NCI-H69 (cell line): ENCODE measurements at regions not wholly inside any gene's neighbourhood (a gene's known extent, or its start where the extent isn't known, plus 50 kb on each side); places are given as distances from the start of the nearest gene placed in this dataset.

Experiments used
- DNase-seq: peaks from one replicate; lab custom pipeline; 2025; lab: John Stamatoyannopoulos, UW

GRCh38 chr11:19595840-19596751, 116.5 kb upstream of the NAV2 start:
- no peak for DNase-seq

DNA sequence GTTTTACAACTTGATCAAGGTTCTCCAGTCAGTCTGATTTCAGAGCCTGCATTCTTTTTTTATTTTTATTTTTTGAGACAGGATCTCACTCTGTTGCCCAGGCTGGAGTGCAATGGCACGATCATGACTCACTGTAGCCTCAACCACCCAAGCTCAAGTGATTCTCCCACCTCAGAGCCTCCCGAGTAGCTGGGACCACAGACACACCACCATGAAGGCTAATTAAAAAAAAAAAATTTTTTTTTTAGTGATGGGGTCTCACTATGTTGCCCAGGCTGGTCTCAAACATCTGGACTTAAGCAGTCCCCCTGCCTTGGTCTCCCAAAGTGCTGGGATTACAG, 117.2 kb upstream of the NAV2 start:
- no peak for DNase-seq

DNA sequence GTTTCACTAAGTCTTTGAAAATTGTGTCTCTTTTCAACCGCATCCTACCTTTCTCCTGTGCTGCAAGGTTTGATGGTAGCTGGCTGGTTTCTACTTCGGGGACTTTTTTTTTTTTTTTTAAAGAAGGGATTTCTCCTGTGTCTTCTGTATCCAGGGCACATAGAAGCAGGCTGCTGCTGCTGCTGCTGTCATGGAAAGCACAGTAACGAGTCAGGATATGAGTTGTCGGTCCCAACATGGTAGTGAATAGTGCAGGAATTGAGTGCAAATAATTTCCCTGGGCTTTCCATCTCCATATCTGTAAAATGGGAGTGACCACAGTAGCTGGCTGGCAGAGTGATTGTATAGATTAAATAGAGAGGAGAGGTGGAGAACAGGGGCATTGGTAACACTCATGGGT, 118.3 kb upstream of the NAV2 start:
- no peak for DNase-seq

DNA sequence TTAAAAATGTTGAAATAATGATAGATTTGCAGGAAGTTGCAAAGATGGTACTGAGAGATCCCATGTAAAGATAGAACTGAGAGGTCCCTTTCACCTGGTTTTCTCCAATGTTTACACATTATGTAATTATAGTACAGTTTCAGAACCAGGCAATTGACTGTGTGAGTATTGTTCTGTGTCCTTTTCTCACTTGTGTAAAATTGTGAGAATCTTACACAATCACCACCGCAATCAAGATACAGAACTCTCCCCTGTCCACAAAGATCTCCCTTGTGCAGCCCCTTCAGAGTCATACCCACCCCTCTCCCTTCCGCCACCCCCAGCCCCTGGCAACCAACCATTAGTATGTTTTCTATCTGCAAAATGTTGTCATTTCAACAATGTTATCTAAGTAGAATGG, 119.8 kb upstream of the NAV2 start:
- no peak for DNase-seq

DNA sequence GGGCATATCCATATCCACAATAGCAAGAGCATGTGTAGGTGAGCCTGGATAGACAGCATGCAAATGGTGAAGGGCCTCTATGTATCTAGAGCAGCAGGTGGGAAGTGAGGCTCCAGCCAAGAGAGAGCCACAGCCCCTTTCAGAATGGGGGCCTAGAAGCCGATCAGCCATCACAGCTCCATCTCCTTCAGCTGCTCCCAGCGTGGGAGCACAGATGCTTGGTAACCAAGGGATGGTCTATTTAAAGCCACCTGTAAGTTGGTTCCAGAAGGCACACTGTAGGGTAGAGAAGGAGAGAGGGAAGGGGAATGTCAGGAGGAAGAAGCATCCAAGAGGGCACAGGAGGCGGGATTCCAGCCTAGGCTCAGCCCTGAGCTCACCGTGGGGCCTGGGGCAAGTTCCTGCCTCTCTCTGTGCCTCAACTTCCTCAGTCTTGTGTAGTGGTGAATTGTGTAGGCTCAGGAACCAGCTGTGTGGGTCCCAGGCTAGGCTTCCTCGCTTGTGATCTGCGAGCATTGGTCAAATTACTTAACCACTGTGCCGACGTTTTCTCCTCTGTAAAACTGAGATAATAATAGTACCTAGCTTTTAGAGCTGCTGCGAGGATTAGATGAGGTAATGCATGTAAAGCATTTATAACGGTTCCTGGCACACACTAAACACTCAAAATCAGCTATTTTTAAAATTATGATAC, 122.9 kb upstream of the NAV2 start:
- no peak for DNase-seq

GRCh38 chr11:19587979-19588378, 124.7 kb upstream of the NAV2 start:
- no peak for DNase-seq

GRCh38 chr11:19580646-19581045, 132.0 kb upstream of the NAV2 start:
- DNase-seq, result no peak

DNA sequence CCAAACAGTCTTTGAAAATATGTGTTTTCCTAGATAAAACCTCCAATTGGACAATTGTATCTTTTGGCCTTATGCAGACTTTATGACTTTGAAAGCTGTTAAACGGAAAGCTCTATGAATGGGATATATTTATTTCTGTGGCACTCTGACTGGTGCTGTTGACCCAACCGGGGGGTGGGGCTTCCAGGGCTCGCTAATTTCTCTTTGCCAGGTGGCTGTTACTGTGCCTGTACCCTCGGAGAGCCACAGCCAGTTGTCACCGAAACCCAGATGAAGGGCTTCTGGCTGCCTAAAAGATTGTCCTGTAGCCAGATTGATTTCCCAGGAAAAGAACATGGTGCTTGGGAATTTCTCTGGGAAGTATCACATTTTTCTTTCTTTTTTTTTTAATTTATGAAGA, 132.7 kb upstream of the NAV2 start:
- no peak for DNase-seq

DNA sequence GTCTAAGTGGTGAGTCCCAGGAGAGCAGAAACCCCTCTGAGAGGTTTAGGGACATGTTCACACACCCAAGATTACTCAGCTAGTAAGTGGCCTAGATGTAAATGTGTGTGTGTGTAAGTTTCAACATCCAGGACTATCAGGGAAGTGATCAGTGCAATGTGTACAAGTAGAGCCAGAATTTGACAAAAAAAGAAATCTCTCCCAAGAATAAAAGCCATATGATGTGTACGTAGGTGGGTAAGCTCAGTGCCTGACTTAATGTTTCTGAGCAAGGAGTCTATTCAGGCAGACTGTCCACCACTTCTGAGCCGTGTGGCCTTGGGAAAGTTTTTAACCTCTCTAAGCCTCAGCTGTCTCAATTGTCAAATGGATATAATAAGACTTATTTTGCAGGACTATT, 133.8 kb upstream of the NAV2 start:
- no peak for DNase-seq

DNA sequence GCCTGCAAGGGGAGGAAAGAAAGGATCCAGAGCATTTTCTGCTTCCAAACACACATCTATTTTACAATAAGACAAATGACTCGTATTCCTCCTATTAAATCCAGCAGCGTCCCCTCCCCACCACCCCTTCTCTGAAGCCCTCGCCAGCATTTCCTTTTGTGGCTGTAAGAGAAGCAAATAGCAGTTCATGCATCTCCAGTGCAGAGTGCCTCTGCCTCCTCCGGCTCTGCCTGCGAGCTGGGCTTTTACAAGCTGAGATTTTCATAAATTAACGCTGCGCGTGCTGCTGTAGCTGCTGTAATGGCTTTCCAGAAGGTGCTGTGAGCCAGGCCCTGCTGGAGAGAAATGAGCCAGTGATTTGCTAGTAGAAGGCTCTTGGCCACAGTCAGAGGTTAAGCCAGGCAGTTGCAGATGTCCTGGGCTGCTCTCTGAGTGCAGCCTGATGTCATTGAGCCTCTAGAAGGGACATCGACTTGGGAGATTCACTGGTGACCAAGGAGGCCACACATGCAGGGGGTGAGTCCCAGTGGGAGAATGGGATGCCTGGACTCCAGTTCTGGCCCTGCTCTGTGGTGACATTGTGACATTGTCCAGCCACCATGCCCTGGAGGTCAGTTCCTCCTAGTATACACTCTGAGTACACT, 134.5 kb upstream of the NAV2 start:
- no peak for DNase-seq

DNA sequence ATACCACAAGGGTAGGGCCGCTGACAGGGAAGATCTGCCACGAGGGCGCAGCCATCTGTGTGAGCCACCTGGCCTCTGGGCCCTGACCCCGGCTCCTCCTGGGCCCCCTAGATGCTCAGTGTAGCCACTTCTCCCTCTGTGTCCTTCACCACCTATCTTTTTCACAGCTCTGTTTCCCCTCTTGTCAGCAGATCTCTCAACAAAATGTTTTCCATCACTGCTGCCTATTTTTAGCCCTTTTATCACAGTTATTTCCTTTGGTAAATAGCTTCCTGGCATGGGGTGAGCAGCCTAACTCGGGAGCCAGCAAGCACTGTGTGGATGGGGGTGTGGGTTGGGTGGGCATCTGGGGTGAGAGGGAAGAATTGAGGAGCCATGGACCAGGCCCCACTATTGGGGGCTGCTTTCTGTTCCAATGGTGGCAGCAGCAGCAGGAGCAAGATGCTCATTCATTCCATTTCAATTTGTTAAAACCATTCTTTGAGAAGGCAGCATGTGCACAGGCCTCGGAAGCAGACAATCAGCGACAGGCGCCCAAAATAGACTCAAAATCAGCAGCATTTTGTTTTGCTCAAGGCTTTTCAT, 135.2 kb upstream of the NAV2 start:
- no peak for DNase-seq

DNA sequence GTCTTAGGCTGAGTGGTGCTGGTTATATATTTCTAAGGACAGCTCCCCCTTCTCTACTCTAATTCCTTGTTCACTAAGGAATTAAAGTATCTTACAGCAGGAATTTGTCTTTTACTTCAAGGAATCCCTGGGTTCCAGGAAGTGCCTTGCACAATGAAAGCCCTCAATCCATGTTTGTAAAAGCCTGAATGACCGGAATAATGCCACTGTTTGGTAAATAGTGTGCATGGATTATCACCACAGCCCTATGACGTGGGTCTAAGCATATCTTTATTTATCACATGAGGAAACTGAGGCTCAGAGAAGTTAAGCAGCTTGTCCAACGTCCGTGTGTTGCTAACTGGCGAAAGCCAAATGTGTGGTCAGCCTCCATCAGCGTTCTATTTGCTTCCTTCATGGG, 135.7 kb upstream of the NAV2 start:
- DNase-seq, result no peak

DNA sequence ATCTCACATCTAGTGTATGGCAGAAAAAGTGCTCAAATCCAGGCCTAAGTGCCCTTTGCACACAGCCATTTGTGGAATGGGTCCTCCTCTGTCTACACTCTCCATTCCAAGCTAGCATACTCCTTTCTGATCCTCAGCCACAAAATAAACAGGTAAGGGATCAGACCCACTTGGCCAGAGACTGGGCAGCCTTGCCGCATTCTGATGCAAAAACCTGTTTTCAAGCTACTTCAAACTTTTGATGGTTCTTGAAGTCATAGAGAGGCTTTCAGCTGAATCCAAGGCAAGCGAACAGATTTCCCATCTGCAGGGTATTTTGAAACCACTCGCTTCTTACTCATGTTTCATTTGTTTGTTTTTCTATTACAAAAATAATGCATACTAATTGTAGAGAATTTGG, 136.6 kb upstream of the NAV2 start:
- DNase-seq, result no peak

DNA sequence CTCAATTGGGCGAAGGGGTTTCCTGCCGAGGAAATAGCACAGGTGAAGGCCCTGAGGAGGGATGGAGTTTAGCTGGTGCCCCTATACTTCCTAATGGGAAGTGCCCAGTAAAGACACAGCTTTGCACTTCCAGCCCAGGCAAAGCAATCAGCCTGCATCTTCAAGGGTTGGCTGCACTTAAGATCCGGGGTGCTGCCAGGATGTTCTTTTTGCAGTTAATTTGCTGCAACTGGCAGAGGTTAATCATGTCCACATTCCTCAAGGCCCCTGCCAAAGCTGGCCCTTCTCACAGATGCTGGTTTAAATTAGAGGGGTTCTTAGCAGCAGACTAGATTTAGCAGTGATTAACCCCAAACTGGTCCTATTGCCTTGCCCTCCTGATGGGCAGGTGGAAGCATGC, 137.7 kb upstream of the NAV2 start:
- DNase-seq, result no peak

- DNase-seq, result no peak
Observed at GRCh38 chr11:19573666-19574065, 139.0 kb upstream of the NAV2 start.

DNA sequence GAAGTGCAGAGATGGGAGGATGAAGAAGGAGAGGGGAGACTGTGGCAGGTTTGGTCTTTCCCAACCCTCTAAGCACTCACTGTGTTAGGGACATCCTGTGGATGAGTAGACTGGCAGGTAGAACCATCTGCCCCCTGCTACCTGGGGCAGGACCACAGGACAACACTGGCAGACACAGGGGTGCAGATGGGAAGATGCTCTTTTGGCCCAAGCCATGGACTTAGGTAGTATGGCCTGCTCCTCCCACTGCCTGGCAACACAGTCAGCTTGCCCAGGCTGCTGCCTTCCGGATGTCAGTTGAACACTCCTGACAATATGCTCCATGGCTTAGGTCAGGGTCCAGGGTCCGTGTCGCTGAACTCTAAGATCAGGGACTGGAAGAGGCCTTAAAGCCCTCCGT, 140.7 kb upstream of the NAV2 start:
- DNase-seq, result no peak

DNA sequence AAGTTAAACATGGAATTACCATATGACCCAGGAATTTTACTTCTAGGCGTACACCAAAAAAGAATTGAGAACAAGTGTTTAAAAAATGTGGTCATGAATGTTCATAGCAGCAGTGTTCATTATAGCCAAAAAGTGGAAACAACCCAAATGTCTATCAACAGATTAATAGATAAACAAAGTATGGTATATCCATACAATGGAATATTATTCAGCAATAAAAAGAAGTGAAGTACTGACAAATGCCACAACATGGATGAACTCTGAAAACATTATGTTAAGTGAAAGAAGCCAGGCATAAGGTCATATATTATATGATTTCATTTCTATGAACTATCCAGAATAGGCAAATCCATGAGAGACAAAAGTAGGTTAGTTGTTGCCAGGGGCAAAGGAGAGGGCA, 141.7 kb upstream of the NAV2 start:
- DNase-seq, result no peak

DNA sequence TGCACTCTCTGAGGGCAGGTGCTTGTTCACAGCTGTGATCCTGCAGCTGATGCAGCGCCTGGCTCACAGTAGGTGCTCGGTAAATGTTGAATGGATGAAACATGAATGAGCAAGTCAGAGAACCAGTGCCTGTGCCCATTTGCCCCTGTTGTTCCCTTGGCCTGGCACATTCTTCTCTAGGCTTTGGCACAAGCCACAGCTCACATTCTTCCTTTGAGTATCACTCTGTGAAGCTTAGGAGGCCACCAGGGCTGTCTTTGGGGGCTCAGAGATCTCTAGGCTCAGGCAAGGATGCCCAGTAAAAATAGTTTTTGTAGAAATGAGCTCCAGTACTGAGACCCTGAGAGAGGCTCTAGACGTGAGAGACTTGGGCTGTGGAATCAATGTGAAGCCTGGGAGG, 144.6 kb upstream of the NAV2 start:
- DNase-seq, result no peak

- DNase-seq, result no peak
Observed at GRCh38 chr11:19566583-19567379, 145.9 kb upstream of the NAV2 start.

DNA sequence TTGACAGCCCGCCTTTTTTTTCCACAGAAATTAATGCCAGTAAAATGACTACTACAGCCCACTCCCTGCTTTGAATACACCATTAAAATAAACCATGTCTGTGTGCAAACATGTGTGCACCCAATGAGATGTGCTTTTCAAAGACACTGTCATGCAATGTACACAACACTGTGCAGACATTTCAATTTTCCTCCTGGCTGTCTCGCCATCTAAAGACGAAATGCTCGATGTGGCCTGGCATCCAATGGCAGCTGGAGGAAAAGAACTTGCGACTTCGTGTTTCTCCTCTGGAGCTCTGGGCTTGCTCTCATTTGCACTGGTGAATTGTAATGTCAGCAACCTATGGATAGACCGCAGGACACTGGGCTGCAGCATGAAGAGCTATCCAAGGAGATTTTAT, 147.0 kb upstream of the NAV2 start:
- DNase-seq, result no peak

- no peak for DNase-seq
Observed at GRCh38 chr11:19562156-19562555, 150.5 kb upstream of the NAV2 start.

- DNase-seq, result no peak
Observed at GRCh38 chr11:19561011-19561410, 151.6 kb upstream of the NAV2 start.
